ENCODE measurements at regions not wholly inside any gene's neighbourhood (a gene's known extent, or its start where the extent isn't known, plus 50 kb on each side); places are given as distances from the start of the nearest gene placed in this dataset.

GRCh38 chr3:153028381-153028780, 133.6 kb upstream of the RAP2B start:
- TF ChIP-seq, protein P1, sequence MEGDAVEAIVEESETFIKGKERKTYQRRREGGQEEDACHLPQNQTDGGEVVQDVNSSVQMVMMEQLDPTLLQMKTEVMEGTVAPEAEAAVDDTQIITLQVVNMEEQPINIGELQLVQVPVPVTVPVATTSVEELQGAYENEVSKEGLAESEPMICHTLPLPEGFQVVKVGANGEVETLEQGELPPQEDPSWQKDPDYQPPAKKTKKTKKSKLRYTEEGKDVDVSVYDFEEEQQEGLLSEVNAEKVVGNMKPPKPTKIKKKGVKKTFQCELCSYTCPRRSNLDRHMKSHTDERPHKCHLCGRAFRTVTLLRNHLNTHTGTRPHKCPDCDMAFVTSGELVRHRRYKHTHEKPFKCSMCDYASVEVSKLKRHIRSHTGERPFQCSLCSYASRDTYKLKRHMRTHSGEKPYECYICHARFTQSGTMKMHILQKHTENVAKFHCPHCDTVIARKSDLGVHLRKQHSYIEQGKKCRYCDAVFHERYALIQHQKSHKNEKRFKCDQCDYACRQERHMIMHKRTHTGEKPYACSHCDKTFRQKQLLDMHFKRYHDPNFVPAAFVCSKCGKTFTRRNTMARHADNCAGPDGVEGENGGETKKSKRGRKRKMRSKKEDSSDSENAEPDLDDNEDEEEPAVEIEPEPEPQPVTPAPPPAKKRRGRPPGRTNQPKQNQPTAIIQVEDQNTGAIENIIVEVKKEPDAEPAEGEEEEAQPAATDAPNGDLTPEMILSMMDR (conservative IDR thresholded peaks at IDR 0.05 in 1 of 2, IDR thresholded peaks at IDR 0.05 in 1 of 2; ENCODE audit: low read depth in 1 of 2, low read length in 2 of 2), result no peak
- TF ChIP-seq EZH2 (IDR thresholded peaks at IDR 0.05; ENCODE audit: low read length, missing control alignments), result no peak

Measured in fibroblast of lung (primary cell).